GM21360 (cell line): ENCODE measurements at regions not wholly inside any gene's neighbourhood (a gene's known extent, or its start where the extent isn't known, plus 50 kb on each side); places are given as distances from the start of the nearest gene placed in this dataset.

Experiments used
- ATAC-seq: cut with Tn5 transposase; IDR thresholded peaks from one replicate; pipeline ENCODE4 v1.9.1; 2021; ENCODE audit warnings: mild to moderate bottlenecking, moderate library complexity; ENCODE audit not compliant: unreplicated experiment

DNA sequence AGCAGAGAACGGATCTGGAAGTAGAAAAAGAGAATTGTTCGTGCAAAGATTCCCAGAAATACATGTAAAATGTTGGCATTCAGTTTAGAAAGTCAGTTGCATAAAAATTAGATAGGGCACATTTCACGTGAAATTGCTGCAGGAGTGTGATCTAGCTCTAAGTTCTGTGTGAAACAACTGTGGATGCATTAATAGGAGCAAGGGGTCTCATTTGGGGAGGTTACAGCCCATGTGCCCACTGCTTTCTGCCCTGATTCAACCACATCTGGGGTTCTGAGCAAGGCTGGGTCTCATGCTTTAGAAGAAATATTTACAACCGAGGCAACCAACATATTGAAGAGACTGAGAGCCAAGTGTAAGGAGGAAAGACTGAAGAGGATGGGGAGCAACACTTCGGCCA is 639.0 kb downstream of the BCOR start:
- ATAC-seq: no peak

DNA sequence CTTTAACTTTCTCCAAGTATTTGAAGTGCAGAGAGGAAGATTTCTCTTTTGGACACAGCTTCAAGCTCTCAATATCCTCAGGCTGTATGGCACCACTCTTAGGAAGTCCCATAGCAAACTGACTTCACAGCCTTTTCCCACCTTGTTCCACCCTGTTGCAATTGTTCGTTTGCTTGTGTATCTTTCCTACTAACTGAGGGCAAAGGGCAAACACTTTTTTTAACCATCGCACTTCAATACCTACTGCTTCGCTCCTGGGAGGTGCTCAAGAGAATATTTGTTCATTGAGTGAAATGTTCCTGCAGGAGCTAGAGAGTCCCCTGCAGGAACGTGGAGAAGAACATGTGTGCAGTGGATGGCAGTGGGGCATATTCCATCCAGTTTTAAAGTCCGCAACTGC is 638.6 kb downstream of the BCOR start:
- ATAC-seq: no peak

DNA sequence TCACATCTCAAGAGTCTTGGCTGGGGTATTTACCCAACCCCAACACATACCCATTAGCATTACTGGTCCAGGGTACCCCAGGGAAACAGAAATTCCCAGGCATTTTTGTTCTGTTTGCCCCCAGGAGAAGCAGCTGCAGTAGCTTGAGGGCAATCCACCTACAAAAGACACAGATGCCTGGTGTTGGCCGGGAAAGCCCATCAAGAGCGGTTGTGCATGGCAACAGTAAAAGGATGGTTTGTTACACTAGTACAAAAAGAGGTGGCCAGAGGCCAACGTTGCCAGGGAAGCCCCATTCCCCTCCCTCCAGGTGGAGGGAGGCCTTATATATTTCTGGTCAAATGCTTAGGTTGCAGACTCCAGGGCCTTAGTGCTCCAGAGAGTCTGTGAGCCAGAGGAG is 637.8 kb downstream of the BCOR start:
- no peak for ATAC-seq

DNA sequence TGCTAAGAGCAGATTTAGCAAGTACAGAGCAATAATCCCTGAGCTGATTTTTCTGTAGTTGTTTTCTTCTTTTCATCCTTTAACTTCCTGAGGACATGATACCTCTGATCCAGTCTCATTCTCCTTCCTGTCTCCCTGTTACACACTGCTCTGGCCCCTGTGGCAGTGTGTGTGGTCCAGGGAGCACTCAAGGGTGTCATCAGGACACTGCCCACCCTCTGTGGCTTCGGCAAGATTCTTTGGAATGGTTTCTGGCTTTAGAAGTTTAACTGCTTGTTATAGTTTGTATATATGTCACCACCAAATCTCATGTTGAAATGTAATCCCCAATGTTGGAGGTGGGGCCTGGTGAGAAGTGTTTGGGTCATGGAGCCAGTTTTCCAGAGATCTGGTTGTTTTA is 637.3 kb downstream of the BCOR start:
- ATAC-seq: no peak

DNA sequence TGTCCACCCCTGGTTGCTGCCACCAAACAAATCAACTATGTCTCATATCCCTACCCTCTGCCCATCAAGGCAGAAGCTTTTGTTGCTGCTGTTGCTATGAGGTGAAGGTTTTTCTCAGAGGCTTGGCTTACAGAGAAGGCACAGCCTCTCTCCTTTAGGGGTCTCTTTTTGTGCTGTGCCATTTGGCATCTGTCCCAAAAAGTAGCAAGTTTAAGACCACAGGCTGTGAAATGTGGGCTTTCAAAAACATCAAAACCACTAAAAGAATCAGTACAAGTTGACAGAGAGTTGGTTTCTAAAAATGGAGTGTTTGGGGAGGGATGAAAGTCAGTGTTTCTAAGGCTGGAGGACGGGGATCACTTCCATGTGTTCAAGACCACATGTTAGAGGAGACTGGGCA is 634.9 kb downstream of the BCOR start:
- no peak for ATAC-seq

DNA sequence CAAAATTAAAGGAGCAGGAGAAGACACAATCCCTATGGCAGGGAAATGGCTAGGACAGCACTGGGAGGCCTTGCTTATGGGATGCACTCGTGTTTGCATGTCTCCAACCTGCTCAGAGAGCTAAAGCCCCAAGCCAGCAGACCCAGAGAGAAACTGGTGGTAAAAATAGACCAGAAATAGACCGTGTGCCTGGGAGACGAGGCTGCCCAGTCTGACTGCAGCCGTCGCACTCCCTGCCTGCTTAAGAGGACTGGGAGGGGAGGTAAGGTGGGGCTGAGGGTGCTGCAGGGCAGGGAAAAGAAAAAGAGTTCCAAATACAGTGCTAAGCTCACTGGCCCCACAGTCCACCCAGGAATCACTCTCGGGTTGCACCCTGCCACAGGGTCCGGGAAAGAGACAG is 633.5 kb downstream of the BCOR start:
- ATAC-seq: no peak

DNA sequence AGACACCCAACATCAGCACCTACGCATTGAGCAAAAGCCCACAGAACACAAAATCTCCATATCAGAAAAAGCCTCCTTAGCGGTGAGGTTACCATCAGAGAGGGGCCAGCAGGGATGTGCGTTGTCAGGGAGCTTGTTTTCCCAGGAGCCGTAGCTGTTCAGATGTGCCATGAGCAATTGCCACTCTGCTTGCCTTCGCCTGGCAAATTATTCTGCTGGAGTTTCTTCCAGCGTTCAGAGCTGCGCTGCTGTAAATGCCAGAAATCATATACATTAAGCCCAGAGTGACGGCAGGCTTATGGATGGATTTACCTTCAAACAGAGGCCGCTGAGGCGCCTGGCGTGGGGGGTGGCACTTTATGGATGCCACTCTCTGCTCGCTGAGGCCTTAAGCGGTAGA is 632.3 kb downstream of the BCOR start:
- ATAC-seq: no peak

DNA sequence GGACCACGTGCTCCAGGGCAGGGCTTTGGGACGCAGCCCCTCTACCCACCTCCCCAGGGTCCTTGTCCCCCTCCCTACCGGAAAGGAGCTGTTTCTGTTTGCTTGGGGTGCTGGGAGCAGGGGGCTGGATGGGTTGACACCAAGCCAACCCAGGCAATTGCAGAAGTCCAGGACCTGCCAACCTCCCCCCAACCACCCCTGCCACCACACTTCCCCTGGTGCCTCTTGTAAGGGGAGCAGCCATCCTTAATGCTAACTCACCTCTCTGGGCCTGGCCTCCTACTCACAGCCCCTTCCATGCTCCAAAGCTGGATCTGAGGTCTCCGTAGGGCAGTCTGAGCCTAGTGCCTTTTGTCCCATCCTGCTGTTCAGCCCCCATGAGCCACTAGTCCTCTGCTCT is 631.9 kb downstream of the BCOR start:
- ATAC-seq: no peak

DNA sequence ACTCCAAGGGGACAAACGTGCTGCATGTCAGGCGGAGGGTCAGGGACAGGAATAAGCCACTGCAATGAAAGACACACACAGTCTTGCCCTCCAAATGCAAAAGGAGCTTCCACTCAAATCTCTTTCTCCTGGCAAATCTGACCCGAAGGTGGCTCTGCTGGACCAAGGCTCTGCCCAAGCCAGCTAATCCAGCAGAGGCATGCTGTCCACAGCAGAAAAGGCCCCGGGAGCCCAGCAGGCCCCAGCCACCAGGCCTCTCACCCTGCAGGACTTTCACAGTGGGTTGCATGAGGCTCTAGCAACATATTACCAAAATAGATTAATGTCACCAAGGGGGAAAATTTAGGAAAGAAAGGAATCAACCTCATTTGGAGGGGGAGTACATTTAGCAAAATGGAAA is 628.6 kb downstream of the BCOR start:
- no peak for ATAC-seq

DNA sequence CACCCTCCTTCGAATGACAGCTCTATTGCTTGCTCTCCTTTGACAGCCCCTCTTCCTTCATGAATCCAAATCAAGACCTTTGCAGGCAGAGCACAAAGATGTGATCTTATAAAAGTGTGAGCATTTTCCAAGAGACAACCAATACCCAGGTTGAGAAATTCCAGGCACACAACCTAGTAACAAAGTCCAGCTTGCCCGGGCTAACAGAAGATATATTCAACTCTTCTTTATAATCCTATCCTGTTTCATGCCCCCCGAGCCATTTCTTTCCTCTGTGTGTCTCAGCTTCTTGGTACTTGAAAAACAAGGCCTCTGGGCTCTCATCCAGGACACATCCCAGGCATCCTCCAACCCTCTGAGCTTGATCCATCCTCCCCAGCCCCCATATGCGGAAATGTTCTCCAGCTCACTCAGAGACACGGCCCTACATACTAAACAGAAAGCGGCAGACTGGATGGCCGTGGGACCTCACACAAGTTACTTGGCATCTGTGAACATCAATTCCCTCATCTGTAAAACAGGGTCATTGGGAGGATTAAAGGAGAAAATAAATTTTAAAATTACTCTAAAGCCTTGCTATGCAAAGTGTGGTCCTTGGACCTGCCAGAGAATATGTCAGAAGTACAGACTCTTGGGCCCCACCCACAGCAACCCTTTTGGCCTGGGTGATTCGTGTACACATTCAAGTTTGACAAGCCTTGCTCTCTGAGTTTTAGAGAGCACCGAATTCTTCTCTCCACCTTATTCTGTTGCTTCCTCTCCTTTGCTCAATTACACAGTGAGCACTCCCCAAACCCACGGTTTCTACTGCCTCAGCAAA is 627.0 kb downstream of the BCOR start:
- no peak for ATAC-seq

DNA sequence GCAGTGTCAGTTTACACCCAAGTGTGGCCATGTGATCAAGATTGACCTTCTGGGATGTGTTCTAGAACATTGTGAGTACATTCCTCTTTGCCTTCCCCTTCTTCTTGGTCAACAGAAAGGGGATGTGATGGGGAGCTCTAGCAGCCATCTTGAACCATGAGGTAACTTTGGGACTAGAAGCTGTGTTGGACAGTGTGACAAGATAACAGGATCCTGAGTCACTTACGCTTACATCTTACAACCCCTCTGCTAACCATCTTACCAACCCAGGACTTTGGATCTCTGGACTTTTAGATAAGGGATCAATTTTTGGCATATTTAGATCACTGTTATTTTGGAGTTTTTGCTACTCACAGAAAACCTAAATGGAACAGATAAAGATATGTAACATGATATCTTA is 625.6 kb downstream of the BCOR start:
- ATAC-seq: no peak

DNA sequence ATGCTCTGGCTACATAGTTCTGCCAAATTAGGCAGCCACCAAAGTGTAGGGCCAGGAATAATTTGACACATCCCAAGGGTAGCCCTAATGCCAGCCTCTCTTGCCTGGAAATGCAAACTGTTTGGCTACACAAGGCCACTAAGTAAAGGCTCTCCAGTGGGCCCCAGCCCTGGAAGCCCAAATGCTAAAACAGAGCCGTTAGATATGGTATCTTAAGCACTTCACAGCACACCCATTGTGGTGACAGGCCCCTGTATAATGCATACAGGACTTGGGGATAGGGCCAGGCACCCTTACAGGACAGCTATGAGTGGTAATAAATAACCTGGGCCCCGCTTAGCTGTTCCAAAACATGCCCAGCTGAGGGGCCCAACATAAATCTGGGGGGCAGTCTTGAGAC is 623.9 kb downstream of the BCOR start:
- no peak for ATAC-seq

DNA sequence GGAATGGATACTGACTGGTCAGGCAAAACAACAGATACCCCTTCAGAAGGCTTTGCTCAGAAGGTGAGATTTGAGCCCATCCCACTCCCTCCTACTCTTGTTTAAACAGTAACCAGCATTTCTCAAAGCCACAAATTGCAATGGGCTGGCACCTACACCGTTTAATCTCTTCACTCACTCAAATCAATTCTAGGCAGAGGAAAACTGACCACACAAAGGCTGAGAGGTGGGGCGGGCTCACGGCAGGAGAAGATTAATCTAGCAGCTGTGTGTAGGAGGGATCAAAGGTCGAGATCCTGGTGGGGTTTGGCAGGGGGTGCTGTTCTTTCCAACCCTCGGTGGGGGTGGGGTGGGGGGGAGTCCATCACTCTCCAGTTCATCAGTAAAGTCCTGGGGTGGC is 622.4 kb downstream of the BCOR start:
- ATAC-seq: no peak

DNA sequence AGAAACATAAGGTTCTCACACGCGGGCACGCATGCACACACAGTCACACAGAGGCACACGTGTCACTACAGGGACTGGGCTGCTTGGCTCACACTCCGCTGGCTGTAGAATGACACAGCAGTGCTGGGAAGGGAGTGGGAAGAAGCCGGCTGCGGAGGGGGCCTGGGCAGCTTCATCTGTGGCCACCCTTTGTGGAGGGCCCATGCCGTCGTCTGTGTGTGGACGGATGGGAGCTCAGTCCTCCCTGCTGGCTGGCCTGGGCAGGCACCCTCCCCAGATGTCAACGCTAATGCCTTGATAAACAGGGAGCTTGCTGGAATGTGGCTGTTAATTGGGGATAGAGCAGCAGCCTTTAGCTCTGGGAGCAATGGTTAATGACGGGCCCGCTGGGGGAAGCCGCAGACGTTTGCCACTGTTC is 621.1 kb downstream of the BCOR start:
- ATAC-seq: no peak

DNA sequence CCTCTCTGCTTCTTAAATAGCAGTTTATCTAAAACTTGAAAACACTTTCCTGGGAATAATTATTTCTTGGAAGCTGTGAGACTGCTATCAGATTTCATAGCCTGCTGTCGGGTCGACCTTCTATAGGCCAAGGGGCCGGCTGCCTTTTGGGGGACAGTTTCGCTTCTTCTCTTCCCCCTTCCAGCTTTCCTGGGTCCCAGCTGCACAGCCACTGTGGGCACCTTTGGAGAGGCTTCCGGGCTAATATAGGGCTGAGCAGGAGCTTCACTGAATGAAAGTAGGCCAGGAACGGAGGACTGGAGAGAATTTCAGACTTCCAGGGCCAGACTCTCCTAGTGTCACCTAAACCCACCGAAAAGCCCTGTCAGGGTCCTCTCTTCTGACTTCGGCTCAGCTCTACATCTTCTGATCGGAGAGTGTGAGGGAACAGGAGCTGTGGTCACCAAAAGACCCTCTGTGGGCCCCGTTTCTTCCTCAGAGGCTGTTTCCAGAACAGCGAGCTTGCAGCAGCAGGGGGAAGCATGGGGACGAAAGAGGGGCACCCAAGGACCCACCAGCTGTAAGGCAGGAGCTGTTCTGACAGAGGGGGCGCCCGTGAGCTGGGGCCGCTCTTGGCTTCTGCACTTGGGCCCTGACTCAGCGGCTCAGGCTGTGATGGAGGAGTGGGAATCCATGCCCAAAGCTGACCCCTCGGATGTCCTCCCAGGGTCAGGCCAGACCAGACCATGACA is 620.6 kb downstream of the BCOR start:
- no peak for ATAC-seq

DNA sequence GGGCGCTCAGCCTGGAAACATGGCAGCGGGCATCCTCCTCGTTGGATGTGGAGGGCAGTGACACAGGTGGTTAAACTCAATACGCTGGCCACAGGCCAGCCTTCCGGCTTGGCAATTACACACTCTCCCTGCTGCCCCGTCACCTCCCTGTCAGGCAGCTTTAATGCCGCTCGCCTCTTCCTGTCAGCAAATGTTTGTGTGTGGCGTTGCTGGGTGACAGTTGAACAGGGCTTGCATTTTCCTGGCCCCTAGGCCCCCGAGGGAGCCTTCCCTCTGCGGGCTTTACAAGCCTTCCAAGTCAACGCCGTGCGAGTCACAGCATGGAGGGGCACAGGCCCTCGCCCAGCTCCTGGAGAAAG is 620.0 kb downstream of the BCOR start:
- no peak for ATAC-seq

DNA sequence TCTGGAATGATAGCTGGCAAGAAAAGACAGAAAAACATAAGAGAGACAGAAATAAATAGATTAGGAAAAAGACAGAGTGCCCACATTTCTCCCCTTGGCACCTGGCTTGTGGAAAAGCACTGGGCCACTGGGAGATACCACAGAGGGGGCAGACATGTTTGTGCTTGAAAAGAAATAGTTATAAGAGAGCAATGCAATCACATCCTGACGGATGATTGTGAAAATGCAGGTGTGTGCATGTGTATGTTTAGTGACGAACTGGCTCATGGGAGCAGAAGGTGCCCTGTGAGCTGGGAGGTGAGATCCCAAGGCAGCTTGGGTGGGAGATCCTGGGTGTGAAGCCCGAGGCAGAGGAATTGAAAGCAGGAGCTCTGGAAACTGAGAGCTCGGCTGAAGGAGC is 617.9 kb downstream of the BCOR start:
- ATAC-seq: no peak

DNA sequence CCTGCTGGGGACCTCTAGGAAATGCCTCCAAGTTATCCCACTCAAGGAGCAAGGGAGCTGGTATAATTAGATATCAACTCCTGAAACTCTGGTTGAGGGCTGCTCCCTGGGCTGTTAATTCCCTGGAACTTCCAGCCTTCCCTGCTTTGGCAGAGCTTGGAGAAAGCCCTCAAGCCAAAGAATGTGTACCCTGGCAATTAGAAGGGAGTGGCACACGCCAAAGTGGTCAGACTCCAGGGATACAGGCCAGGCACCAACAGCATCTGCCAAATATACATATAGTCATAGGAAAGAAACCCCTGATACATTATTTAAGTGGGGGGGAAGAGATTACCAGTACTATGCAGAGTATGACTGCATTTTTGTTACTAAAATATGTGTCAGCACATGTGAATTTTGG is 616.8 kb downstream of the BCOR start:
- ATAC-seq: no peak

DNA sequence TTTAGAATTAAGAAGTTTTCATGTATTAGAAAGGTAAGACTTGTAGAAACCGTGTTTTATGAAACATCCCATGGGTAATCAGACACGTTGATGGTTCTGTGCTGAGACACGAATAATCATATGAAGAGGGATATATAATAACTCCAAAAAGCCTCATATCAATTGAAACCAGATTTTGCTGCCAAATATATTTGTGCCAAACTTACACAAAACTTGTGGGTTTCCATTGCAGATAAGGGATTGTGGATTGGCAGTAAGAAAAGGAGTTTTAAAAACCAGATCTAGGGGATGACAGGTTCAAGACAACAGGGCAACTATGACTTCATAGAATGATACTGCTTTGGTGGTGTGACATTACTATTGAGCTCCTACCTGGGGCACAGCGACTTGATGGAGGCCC is 616.1 kb downstream of the BCOR start:
- no peak for ATAC-seq

DNA sequence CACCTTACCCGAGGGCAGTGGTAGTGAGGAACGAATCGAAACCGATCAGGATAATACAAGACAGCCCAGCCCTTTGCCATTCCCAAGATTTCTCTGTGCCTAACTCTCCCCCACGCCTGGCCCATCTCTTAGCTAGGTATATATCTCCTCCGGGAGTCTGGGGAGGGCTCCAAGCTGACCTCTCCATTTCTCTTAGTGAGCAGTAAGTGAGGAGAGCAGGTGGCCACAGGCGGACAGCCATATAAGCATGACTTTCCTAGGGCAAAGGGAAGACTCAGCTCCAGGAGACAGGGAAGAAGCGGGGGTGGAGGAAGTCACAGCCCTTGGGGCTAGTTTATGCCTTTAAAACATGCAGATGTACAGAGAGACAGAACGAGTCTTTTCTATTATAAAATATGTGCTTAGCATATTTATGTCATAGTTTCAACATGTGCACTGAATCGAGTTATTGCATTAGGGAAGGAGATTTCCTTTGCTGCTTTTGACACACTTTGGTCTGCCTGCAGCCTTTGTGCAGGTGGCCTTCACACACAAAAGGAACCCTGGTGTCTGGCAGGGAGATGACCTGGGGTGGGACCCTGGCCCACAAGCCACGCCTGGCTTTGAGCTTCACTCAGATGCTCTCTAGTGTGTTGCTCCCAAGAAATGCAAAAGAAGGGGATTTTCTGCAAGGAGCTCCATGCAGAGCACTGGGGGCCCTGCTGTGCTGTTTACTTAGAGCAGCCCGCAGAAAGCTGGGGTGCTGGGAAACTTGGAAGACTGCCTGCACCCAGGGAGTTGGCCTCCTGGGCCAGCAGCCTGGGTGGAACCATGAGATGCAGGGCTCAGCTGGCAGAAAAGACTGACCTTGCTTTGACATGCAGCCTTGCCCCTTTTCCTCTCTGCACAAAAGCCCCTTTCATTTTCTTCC is 613.3 kb downstream of the BCOR start:
- ATAC-seq: no peak

DNA sequence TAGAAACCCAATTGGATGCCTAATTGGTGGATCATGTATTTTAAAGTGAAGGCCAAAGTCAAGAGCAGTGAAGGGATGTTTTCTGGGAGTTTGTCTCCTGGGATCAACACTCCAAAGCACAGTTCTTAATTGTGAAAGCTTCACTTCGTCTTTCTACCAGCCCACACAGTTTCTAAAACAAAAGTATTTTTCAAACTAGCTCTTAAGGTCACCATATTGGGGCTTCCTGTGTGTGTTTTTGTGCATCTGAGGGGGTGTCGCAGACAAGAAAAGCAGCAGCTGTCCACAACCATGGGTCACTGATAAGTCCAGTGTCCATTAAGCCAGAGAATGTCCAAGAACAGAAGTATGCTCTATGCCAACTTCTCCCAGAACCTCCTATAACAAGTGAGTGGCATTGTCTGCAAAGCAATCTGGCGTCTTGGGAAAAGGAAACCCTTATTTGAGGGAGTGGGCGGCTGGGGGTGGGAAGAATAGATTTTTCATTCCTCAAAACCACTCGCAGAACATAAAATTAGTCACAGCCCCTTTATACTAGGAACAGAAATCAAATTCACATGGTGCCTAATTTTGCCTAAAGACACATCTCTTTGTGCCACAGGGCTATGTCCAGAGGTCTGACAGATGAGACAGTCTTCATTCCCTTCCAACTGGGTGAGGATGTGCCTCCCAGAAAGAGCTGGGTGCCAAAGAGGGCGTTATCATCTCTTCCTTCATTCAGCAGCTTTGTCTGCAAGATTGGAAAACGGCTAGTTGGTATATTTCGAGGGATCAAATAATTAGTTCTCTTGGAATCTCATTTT is 610.4 kb downstream of the BCOR start:
- ATAC-seq: no peak
